ENCODE measurements at regions not wholly inside any gene's neighbourhood (a gene's known extent, or its start where the extent isn't known, plus 50 kb on each side); places are given as distances from the start of the nearest gene placed in this dataset.

- Histone ChIP-seq H3K4me1 (peaks cover 0 to 13% (median 0%) of the 10 kb centered on the region in 12 donors), H3K27me3 (no peaks in the 10 kb centered on the region), H3K27ac (no peak overlapping the region), H3K36me3 (no peaks in the 10 kb centered on the region), H3K9me3 (no peaks in the 10 kb centered on the region), H3K4me3 (no peak overlapping the region)
- intact Hi-C loops (cut with DNase I): no loop called here
- ATAC-seq (no peak), DNase-seq (no peak)
- TF ChIP-seq CTCF (IDR thresholded peaks at IDR 0.05) (no peak), POLR2A (IDR thresholded peaks at IDR 0.05) (no peak)
- WGBS, 4 donors: 81 to 97% (median 93%) methylated on average over 3 of the region's 3 CpGs
These were observed 127.5 kb downstream of the CEP57L1 start for GRCh38 chr6:109222848-109223247.

GRCh38 chr6:109221543-109222195 is 126.4 kb downstream of the CEP57L1 start:
- TF ChIP-seq CTCF (IDR thresholded peaks at IDR 0.05) (peak in 1 of 12 donors; percentile 12), POLR2A (IDR thresholded peaks at IDR 0.05) (no peak)
- no peak for ATAC-seq
- H3K9me3 ChIP-seq: no peaks in the 10 kb centered on the region
- DNase-seq: no peak
- WGBS, 4 donors: 30 to 57% (median 47%) methylated on average over 1 of the region's 1 CpG
- H3K36me3 ChIP-seq: no peaks in the 10 kb centered on the region
- H3K4me3 ChIP-seq: no peak overlapping the region
- H3K27ac ChIP-seq: peak overlapping the region in 1 of 12 donors; percentile 37
- H3K4me1 ChIP-seq: peaks cover 0 to 13% (median 0%) of the 10 kb centered on the region in 12 donors
- no peaks in the 10 kb centered on the region for H3K27me3 ChIP-seq
- intact Hi-C loops (cut with DNase I): no loop called here

Data from heart left ventricle (tissue), 16 donors.